ENCODE measurements at regions not wholly inside any gene's neighbourhood (a gene's known extent, or its start where the extent isn't known, plus 50 kb on each side); places are given as distances from the start of the nearest gene placed in this dataset.

DNA sequence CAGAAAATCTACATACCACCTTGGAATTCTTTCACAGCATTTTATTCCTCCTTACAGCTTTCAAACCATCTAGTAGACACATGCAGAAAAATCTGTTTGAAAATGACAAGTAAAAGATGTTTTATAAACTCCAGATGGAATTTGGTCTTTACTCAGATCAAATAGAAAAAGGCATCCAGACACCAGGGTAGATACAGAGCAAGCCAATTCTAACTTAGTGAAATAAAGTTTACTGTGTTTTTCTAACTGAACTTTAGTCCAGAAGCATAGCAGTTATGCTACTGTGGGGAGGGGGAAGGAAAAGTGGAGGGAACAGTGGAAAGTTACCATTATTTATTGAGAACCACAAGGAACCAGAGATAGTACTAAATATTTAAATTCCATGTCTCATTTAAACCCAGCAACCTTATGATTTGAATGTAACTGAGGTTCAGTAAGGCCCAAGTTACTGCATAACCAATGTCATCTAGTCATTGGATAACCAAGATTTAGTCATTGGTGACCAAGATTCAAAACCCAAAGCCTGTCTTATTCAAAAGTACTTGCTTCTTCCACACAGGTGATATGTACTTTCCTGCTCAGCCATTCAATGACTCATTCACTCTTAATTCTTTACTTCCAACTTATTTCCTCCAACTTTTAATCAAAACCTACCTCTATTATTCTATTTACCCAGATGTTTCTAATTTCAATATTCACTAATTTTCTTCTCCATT is 57.7 kb downstream of the RAD51AP2 start:
- TF ChIP-seq, protein P1, sequence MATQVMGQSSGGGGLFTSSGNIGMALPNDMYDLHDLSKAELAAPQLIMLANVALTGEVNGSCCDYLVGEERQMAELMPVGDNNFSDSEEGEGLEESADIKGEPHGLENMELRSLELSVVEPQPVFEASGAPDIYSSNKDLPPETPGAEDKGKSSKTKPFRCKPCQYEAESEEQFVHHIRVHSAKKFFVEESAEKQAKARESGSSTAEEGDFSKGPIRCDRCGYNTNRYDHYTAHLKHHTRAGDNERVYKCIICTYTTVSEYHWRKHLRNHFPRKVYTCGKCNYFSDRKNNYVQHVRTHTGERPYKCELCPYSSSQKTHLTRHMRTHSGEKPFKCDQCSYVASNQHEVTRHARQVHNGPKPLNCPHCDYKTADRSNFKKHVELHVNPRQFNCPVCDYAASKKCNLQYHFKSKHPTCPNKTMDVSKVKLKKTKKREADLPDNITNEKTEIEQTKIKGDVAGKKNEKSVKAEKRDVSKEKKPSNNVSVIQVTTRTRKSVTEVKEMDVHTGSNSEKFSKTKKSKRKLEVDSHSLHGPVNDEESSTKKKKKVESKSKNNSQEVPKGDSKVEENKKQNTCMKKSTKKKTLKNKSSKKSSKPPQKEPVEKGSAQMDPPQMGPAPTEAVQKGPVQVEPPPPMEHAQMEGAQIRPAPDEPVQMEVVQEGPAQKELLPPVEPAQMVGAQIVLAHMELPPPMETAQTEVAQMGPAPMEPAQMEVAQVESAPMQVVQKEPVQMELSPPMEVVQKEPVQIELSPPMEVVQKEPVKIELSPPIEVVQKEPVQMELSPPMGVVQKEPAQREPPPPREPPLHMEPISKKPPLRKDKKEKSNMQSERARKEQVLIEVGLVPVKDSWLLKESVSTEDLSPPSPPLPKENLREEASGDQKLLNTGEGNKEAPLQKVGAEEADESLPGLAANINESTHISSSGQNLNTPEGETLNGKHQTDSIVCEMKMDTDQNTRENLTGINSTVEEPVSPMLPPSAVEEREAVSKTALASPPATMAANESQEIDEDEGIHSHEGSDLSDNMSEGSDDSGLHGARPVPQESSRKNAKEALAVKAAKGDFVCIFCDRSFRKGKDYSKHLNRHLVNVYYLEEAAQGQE (IDR thresholded peaks at IDR 0.05; ENCODE audit: low read depth, low read length) = no peak
- TF ChIP-seq, protein P2, sequence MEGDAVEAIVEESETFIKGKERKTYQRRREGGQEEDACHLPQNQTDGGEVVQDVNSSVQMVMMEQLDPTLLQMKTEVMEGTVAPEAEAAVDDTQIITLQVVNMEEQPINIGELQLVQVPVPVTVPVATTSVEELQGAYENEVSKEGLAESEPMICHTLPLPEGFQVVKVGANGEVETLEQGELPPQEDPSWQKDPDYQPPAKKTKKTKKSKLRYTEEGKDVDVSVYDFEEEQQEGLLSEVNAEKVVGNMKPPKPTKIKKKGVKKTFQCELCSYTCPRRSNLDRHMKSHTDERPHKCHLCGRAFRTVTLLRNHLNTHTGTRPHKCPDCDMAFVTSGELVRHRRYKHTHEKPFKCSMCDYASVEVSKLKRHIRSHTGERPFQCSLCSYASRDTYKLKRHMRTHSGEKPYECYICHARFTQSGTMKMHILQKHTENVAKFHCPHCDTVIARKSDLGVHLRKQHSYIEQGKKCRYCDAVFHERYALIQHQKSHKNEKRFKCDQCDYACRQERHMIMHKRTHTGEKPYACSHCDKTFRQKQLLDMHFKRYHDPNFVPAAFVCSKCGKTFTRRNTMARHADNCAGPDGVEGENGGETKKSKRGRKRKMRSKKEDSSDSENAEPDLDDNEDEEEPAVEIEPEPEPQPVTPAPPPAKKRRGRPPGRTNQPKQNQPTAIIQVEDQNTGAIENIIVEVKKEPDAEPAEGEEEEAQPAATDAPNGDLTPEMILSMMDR (IDR thresholded peaks at IDR 0.05 in 2 of 3, conservative IDR thresholded peaks at IDR 0.05 in 1 of 3; ENCODE audit: control insufficient read depth in 2 of 3, extremely low read depth in 1 of 3, insufficient read depth in 1 of 3, low read depth in 3 of 3, low read length in 3 of 3) = no peak
- TF ChIP-seq DPF2 (IDR thresholded peaks at IDR 0.05) (no peak), SPI1 (IDR thresholded peaks at IDR 0.05; ENCODE audit: borderline replicate concordance, insufficient read depth, low read depth, low read length) (no peak)
- TF ChIP-seq, protein P3, sequence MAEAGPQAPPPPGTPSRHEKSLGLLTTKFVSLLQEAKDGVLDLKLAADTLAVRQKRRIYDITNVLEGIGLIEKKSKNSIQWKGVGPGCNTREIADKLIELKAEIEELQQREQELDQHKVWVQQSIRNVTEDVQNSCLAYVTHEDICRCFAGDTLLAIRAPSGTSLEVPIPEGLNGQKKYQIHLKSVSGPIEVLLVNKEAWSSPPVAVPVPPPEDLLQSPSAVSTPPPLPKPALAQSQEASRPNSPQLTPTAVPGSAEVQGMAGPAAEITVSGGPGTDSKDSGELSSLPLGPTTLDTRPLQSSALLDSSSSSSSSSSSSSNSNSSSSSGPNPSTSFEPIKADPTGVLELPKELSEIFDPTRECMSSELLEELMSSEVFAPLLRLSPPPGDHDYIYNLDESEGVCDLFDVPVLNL (IDR thresholded peaks at IDR 0.05; ENCODE audit: low read depth, low read length) = no peak
